Astrocyte (in vitro differentiated cells and primary cell): ENCODE measurements at regions not wholly inside any gene's neighbourhood (a gene's known extent, or its start where the extent isn't known, plus 50 kb on each side); places are given as distances from the start of the nearest gene placed in this dataset.

Experiments used
- CTCF ChIP-seq: IDR thresholded peaks from 2 replicates; pipeline ENCODE4 v1.5.1; 2011; ENCODE audit warnings: low read depth, mild to moderate bottlenecking, inconsistent platforms, low read length, moderate library complexity; ENCODE audit not compliant: insufficient read depth
- EZH2 ChIP-seq: IDR thresholded peaks from 2 replicates; pipeline ENCODE4 v1.6.1; 2012; ENCODE audit warnings: mild to moderate bottlenecking, low read length, inconsistent platforms; ENCODE audit not compliant: insufficient read depth

GRCh38 chr5:62729675-62730074 lies 151.1 kb downstream of the LRRC70 start:
- TF ChIP-seq CTCF (no peak), EZH2 (no peak)
